ENCODE measurements at regions not wholly inside any gene's neighbourhood (a gene's known extent, or its start where the extent isn't known, plus 50 kb on each side); places are given as distances from the start of the nearest gene placed in this dataset.

DNA sequence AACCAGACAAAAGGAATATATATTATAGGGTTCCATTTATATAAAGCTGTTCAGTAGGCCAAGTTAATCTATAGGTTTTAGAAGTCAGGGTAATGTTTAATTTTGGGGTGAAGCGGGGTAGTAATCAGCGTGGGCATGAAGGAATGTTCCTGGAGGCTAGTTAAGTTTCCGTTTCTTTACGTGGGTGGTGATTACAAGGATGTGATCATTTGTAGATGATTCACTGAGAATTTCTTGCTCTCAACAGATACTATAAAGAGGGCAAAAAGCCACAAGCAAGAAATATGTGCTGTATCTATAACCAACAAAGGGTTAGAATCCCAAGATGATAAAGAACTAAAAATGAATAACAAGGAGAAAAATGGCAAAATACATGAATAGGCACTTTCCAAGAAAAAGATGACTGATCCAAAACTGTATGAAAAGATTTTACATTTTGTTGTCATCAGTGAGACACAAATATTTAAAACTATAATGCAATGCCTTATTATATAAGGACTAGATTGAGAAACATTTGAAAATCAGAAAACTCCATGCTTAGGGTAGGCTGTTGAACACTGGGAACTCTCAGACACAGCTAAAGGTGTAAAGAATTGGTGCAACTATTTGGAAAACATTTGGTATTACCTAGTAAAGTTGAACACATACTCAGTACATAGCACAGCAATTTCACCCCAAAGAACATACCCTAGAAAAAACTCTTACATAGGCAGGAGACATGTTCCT, 224.3 kb upstream of the S1PR3 start:
- intact Hi-C loops (cut with micrococcal nuclease): no loop called here
- no peaks in the 10 kb centered on the region for H3K9me3 ChIP-seq (replicated peaks)
- H3K27me3 ChIP-seq (ENCODE audit: low read depth): no peaks in the 10 kb centered on the region
- no peak overlapping the region for H3K4me3 ChIP-seq
- no peak for DNase-seq
- TF ChIP-seq, protein P1, sequence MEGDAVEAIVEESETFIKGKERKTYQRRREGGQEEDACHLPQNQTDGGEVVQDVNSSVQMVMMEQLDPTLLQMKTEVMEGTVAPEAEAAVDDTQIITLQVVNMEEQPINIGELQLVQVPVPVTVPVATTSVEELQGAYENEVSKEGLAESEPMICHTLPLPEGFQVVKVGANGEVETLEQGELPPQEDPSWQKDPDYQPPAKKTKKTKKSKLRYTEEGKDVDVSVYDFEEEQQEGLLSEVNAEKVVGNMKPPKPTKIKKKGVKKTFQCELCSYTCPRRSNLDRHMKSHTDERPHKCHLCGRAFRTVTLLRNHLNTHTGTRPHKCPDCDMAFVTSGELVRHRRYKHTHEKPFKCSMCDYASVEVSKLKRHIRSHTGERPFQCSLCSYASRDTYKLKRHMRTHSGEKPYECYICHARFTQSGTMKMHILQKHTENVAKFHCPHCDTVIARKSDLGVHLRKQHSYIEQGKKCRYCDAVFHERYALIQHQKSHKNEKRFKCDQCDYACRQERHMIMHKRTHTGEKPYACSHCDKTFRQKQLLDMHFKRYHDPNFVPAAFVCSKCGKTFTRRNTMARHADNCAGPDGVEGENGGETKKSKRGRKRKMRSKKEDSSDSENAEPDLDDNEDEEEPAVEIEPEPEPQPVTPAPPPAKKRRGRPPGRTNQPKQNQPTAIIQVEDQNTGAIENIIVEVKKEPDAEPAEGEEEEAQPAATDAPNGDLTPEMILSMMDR (IDR thresholded peaks at IDR 0.05; ENCODE audit: borderline replicate concordance): no peak
- H3K27ac ChIP-seq (replicated peaks): no peak overlapping the region
- peaks cover 7% of the 10 kb centered on the region for H3K4me1 ChIP-seq
- H3K36me3 ChIP-seq: no peaks in the 10 kb centered on the region

DNA sequence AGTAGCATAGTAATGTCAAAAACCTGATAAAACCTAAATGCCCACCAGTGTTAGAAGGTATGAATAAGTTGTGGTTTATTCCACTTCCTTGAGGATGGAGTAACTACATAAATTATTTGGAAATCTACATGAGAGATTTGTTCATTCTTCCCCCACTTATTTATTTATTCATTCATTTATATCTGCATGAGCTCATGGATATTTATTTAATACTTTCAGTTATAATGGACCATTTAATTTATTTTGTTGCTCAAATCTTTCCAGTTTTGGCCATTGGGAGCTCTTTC, 223.8 kb upstream of the S1PR3 start:
- H3K36me3 ChIP-seq: no peaks in the 10 kb centered on the region
- H3K4me1 ChIP-seq: peaks cover 7% of the 10 kb centered on the region
- TF ChIP-seq, protein P1 (IDR thresholded peaks at IDR 0.05; ENCODE audit: borderline replicate concordance): no peak
- no peak overlapping the region for H3K27ac ChIP-seq (replicated peaks)
- H3K27me3 ChIP-seq (ENCODE audit: low read depth): no peaks in the 10 kb centered on the region
- intact Hi-C loops (cut with micrococcal nuclease): no loop called here
- no peak overlapping the region for H3K4me3 ChIP-seq
- H3K9me3 ChIP-seq (replicated peaks): no peaks in the 10 kb centered on the region
- DNase-seq: no peak

DNA sequence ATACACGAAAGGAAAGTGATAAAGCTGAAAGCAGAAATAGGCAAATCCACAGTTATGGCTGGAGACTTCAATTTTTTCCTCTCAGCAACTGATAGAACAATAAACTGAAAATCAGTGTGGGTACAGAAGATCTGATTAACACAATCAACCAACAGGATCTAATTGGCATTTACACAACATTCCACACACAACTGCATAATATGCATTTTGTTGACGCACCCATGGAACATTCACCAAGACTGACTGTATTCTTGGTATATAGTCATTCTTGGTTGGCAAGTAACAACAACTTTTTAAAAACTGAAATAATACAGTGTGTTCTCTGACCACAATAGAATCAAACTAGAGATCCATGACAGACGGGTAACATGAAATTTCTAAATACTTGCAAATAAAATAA, 218.7 kb upstream of the S1PR3 start:
- Histone ChIP-seq H3K9me3 (replicated peaks) (no peaks in the 10 kb centered on the region), H3K27me3 (ENCODE audit: low read depth) (no peaks in the 10 kb centered on the region), H3K27ac (replicated peaks) (no peak overlapping the region), H3K36me3 (no peaks in the 10 kb centered on the region), H3K4me1 (peaks cover 35% of the 10 kb centered on the region), H3K4me3 (no peak overlapping the region)
- DNase-seq: no peak
- intact Hi-C loops (cut with micrococcal nuclease): no loop called here
- TF ChIP-seq, protein P1 (IDR thresholded peaks at IDR 0.05; ENCODE audit: borderline replicate concordance): no peak

DNA sequence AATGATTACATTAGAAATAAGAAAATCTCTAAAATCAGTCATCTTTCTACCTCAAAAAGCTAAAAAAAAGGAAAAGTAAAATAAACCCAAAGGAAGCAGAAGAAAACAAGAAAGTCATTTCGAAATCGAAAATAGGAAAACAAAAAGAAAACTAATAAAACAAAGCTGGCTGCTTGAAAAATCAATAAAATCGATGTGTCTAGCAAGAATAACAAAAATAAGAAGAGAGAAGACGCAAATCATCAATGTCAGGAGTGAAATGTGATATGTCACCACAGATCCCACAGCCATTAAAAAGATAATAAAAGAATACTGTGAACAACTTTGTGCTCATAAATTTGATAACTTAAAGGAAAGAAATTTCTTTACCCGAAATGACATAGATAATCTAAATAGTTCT, 218.1 kb upstream of the S1PR3 start:
- no peak for DNase-seq
- no peak overlapping the region for H3K4me3 ChIP-seq
- H3K27me3 ChIP-seq (ENCODE audit: low read depth): no peaks in the 10 kb centered on the region
- TF ChIP-seq, protein P1 (IDR thresholded peaks at IDR 0.05; ENCODE audit: borderline replicate concordance): no peak
- peaks cover 41% of the 10 kb centered on the region for H3K4me1 ChIP-seq
- H3K36me3 ChIP-seq: no peaks in the 10 kb centered on the region
- intact Hi-C loops (cut with micrococcal nuclease): no loop called here
- peak overlapping the region; percentile 4 for H3K27ac ChIP-seq (replicated peaks)
- H3K9me3 ChIP-seq (replicated peaks): no peaks in the 10 kb centered on the region

DNA sequence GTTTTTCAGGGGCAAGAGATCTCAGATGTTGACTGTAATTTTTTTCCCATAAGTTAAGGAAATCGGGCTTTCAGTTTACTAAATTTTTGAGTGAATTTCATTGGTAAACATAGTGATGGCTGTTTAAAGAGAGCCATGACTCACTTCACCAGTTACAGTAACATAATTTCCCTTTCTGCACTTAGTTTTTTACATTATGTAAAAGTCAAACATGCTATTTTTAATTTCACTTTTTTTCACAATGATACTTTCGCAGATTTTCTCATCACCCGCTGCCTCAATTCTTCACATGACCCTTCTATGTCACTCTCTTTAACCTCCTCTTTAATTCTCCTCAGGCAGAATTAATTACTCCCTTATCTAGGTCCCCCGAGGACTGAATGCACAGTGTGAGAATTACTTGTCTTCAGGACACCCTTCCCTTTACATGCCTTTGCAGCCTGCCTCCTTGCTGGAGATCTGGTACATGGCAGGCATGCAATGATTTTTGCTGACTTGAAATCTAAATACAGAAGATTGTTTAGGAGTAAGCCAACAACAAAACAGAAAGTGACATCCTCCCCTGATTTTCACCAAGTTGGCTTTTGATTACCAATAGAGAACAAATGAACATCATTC, 217.5 kb upstream of the S1PR3 start:
- H3K4me1 ChIP-seq: peaks cover 46% of the 10 kb centered on the region
- intact Hi-C loops (cut with micrococcal nuclease): no loop called here
- DNase-seq: no peak
- peak overlapping the region; percentile 77 for H3K27ac ChIP-seq (replicated peaks)
- TF ChIP-seq, protein P1 (IDR thresholded peaks at IDR 0.05; ENCODE audit: borderline replicate concordance): peak; percentile 31
- H3K4me3 ChIP-seq: no peak overlapping the region
- H3K27me3 ChIP-seq (ENCODE audit: low read depth): no peaks in the 10 kb centered on the region
- no peaks in the 10 kb centered on the region for H3K36me3 ChIP-seq
- H3K9me3 ChIP-seq (replicated peaks): no peaks in the 10 kb centered on the region
